Dedifferentiated amniotic fluid mesenchymal stem cell (primary cell): ENCODE measurements at regions not wholly inside any gene's neighbourhood (a gene's known extent, or its start where the extent isn't known, plus 50 kb on each side); places are given as distances from the start of the nearest gene placed in this dataset.

ENCODE experiments used
- DNase-seq: peaks from one replicate; pipeline ENCODE4 v3.0.0-alpha.2; 2016; ENCODE audit errors: extremely low spot score

DNA sequence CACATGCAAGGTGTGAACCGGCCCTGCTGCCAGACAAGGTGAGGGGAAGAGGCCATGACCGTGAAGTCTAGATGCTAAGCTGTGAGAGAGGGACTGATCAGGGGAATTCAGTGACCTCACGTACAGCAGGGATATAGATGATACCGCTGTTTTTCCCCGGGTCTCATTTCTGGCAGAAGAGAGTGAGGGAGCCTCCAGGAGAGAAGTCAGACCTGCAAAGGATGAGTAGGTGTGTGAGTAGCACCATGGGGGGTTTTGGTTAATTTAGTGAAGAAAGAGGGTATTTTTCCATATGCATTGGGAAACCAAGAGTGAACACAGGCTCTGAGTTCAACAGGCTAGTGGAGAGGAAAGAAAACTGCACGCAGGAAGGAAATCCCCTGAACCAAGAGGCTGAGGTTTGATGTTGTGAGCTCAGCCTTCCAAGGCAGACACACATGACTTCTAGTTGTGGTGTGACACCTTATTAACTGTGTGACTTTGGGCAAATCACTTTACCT lies 127.6 kb upstream of the GATB start:
- no peak for DNase-seq

- DNase-seq: no peak
Measured at GRCh38 chr4:151887816-151888180, 127.0 kb upstream of the GATB start.

DNA sequence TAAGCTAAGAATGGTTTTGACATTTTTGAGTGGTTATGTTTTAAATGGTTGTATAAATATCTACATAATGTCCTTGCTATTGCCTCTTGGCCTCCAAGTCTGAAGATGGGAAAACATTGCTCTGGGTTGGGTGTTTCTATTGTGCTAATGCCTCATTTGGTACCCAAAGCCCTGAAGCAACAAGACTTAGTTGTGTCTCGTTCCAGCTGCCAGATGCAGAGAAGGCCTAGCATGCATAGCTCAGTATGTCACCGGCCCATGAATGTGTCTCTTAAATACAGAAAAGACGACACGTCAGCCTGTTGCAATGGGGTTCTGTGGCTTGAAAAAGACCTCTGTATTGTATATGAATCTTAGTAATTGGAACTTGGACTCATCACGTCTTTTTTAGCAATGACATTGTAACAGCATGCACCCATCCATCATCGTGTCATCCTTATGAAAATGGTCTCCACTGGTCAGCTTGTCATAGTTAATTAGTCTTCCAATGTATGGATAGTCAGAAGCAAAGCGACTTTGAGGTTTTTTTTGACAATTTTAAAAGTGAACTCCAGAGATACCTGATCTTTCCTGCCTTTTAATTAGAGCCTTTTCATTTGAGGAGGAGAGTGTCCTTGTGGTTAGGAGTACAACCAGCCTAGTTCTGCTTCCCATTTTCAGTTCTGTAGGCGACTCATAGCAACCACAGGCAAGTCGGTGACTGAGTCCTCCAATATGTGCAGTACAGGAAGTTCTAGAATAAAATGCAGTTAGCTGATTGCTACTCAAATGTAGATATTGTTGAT lies 126.4 kb upstream of the GATB start:
- peak; percentile 56 for DNase-seq

DNA sequence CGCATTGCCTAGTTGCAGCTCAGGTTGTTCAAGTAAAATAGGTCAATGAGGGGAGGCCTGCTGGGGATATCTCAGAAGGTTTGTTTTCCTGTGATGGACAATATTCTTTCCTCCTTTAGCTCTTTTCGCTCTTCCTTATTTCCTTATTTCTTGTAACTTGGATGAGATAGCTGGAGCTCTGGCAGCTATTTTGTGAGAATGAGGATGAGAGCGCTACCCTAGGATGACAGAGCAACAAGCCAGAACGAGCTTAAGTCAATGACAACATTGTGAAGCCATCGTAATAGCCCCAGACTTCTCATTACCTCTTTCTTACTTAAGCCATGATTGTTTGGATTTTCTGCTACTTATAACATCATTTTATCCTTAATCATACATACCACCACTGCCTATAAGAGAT lies 124.3 kb upstream of the GATB start:
- DNase-seq: no peak

DNA sequence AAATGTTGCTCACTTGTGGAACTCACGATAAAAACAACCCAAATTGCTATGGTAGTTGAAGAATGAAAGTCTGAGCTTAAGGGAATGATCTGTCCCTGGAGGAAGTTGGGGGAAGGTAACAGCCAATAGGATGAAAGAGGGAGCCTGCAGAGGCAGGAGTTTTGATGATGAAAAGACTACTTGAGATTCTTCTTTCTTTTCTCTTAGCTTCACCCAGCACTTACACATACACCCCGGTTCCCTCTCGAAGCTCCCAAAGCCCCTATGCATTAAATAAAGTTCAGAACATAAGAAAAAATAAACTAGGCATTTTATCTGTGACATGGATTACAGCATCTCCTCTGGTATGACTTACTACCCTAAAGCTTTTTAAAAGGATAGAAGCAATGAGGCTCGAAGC lies 122.9 kb upstream of the GATB start:
- no peak for DNase-seq

DNA sequence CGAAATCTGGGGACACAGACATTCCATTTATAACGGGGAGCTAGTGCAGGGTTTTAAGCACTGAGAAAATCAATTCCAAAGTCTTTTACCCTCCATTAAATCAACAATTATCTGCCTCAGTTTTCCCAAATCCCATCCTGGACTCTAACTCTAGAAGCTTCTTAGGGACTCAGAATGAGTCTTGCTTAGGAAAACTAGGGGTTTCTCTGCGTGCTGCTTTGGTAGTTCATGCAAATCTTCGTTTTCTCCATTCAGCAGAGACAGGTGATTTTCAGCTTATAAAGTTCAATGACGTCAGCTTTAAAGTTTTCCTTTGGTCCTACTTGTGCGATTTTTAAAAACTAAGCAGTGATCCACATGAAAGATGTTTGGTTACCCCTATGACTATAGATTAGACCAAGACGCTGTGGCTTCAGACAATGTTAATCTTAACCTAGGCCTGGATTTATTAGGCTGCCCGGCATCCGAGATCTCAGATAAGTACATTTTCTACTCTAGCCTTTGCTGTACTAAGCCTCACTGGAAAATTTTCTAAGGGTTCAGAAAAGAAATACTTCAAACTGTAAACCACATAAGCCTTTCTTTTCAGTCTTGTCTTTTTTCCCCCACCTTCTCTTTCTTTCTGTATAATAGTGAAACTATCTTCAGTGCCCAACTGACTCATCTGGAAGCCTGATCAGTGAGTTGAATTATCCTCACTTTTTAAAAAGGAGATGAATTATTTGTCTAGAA lies 121.4 kb upstream of the GATB start:
- DNase-seq: no peak

DNA sequence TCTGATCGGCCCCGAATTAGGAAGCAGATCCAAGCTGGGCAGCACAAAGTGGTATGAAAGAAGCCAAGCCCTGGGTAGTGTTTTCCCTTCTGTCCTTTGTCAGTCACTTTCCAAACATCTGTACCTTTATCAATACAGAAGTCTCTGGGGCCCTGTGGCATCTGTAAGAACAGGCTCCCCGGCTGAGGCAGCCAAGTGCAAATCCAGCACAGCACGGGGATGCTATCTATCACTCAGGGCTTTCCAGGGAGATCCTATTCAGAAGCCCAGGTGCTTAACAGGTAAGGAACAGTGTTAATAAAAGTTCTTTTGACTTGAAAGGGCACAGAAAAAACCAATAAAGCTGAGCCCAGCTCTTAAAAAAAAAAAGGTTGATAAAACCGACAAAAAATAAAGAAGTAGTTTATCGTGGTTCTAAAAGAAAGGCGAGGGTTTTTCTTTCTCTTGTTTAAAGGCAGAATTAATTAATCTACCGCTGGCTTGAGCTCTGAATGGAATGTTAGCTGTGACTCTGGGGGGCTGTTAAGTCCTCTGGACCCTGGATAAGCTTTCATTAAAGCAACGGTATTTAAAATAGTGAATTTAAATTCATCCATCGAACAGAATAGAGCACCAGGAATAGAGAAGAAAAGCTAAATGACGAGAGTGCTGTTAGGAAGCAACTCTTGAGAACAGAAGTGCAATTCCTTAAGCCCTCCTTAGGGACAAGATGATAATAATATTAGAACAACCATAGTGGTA lies 119.1 kb upstream of the GATB start:
- no peak for DNase-seq

GRCh38 chr4:151876381-151876988 lies 115.7 kb upstream of the GATB start:
- DNase-seq: no peak

DNA sequence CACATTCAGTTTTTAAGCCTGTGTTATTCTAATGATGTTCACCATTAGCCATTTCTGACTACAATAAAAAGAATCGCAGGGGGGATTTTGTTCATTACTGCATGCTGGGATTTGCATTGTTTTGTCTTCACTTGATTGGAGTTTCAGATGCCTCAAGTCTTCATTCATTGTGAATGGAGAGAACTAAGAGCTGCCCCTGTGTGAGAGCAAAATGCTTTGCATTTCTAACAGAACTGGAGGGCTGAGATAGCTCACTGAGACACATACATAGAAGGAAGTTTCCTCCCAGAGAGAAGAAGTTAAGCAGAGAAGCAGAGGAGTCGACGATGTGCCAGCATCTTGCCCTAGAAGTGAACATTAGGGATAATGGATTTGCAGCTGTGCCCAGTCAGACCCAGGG lies 113.5 kb upstream of the GATB start:
- DNase-seq: no peak

- no peak for DNase-seq
Measured at GRCh38 chr4:151866592-151866918, 105.7 kb upstream of the GATB start.

- no peak for DNase-seq
Measured at GRCh38 chr4:151865744-151866591, 105.2 kb upstream of the GATB start.

GRCh38 chr4:151865312-151865711 lies 104.5 kb upstream of the GATB start:
- DNase-seq: no peak

DNA sequence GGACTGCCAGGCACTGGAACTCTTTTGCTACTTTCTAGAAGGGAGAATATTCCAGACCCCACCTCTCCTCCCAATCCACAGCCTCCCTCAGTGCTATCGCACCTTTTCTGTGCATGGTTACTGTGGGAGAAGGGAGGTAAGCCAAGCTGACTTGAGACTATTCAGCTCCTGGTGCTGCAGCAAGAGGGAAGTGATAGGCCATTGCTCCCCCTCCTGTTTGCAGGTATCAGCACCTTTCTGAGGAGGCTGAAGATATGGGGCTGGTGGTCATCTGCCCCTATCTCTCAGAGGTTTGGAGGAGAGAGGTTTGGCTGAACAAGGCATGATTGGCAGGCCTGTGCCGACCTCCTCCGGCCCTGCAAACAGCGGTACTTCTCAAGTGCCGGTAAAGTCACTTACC lies 103.3 kb upstream of the GATB start:
- DNase-seq: no peak

DNA sequence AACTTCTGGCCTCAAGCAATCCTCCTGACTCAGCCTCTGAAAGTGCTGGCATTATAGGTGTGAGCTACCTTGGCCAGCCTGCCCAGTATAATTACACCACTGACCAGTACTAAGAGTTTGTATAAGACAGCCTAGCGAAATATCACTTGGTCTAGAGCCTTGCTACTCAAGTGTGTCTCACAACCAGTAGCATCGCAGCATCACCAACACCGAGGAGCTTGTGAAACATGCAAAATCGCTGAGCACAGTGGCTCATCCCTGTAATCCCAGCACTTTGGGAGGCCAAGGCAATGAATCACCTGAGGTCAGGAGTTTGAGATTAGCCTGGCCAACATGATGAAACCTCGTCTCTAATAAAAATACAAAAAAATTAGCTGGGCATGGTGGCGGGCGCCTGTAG lies 102.0 kb upstream of the GATB start:
- no peak for DNase-seq

GRCh38 chr4:151860561-151861093 lies 99.8 kb upstream of the GATB start:
- no peak for DNase-seq

- DNase-seq: no peak
Measured at GRCh38 chr4:151859641-151860040, 98.8 kb upstream of the GATB start.

GRCh38 chr4:151858356-151858755 lies 97.5 kb upstream of the GATB start:
- no peak for DNase-seq

GRCh38 chr4:151857368-151857767 lies 96.6 kb upstream of the GATB start:
- no peak for DNase-seq

GRCh38 chr4:151855747-151856146 lies 94.9 kb upstream of the GATB start:
- DNase-seq: no peak

DNA sequence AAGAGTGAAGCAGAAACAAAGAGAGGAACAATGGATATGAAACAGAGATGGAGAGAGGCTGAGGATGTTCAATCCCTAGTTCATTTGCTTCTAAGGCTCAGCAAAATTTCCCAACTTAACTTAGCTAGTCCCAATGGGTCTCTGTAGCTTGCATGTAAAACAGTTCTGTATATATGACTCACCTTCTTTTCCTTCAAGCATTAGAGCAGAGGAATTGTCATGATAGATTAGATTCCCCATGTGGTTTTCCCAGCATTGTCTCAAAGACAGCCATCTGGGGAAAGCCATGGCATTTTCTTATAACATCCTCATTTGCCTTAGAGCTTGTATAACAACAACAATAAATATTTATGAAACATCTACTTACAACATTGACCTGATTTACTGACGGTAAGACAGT lies 93.9 kb upstream of the GATB start:
- no peak for DNase-seq

DNA sequence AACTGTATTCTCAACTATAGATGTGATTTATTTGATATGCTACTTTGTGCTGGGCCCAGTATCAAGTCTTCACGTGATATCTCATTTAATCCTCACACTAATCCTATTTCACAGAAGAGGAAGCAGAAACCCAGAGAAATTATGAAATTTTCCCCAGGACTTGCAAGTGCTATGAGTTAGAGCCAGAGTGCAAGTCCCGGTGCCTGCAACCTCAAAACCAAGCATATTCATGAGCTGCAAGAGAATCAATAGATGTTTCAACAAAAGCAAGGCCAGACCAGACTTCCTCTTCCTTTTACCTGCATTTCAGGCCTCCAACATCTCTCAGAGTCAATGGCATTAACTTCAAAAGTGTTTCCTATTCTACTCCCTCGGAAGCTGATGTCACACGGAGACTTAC lies 92.2 kb upstream of the GATB start:
- DNase-seq: no peak
